ENCODE measurements at regions not wholly inside any gene's neighbourhood (a gene's known extent, or its start where the extent isn't known, plus 50 kb on each side); places are given as distances from the start of the nearest gene placed in this dataset.
"Not testable (repeated sequence)": the region's sequence is repeated elsewhere in the genome, so short reads cannot be mapped to it uniquely, and the experiment has no call there.

- H3K27me3 Mint-ChIP-seq: no peaks in the 10 kb centered on the region
- no peaks in the 10 kb centered on the region for H3K9me3 Mint-ChIP-seq
- H3K4me1 Mint-ChIP-seq: peaks cover 8% of the 10 kb centered on the region
- no peak overlapping the region for H3K4me3 Mint-ChIP-seq
- ATAC-seq (ENCODE audit: low read depth) (no peak), DNase-seq (ENCODE audit: low spot score in 2 of 2) (no peak)
- H3K36me3 Mint-ChIP-seq: no peaks in the 10 kb centered on the region
- no peak overlapping the region for H3K27ac Mint-ChIP-seq
Observed at GRCh38 chr10:3932597-3933375, 147.8 kb upstream of the KLF6 start.

DNA sequence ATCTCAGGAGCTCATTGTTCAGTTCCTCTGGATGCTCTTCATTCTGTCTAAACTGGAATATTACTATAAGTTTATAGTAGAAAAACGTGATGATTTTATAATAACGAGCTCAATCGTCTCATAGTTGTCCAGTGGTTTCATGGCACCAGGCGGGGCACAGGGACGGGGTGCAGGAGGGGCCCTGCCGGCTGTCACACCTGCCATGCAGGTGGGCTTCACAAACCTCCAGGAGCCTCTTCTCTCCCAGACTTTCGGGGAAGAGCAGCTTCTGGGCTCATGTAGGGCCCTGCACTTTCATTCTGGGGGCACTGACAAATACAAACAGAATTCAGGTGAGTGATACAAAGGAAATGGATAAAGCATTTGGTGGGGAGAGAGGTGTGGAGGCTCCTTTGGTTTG is 146.9 kb upstream of the KLF6 start:
- no peak for ATAC-seq (ENCODE audit: low read depth)
- Mint-ChIP-seq H3K27ac (no peak overlapping the region), H3K4me1 (peaks cover 8% of the 10 kb centered on the region)

GRCh38 chr10:3931224-3931623 is 146.2 kb upstream of the KLF6 start:
- H3K27ac Mint-ChIP-seq: no peak overlapping the region
- H3K4me1 Mint-ChIP-seq: peaks cover 8% of the 10 kb centered on the region
- no peak overlapping the region for H3K4me3 Mint-ChIP-seq

More for the DNA sequence above, 146.9 kb upstream of the KLF6 start:
- Mint-ChIP-seq H3K36me3 (no peaks in the 10 kb centered on the region), H3K9me3 (no peaks in the 10 kb centered on the region), H3K4me3 (no peak overlapping the region), H3K27me3 (peaks cover 3% of the 10 kb centered on the region)
- no peak for DNase-seq (ENCODE audit: low spot score in 2 of 2)

DNA sequence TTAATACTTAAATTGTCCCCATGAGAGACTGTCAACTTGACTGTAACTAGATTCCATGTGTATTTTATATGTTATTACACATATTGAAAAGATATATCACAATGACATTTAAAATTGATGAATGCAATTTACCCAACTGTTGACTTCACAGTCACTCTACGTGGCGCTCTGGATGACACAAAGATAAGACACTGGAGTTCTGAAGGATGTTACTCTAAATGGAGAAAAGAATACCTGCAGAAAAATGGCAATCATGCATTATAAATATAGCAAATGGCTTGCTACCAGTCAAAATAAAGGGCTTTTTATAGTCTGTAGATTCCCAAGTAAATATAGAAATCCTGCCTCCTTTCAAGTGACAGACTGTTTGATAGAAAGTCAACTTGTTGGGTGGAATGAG is 143.6 kb upstream of the KLF6 start:
- no peak overlapping the region for H3K27ac Mint-ChIP-seq
- no peak overlapping the region for H3K4me3 Mint-ChIP-seq
- ATAC-seq (ENCODE audit: low read depth) (no peak), DNase-seq (ENCODE audit: low spot score in 2 of 2) (no peak)
- peaks cover 3% of the 10 kb centered on the region for H3K27me3 Mint-ChIP-seq
- no peaks in the 10 kb centered on the region for H3K9me3 Mint-ChIP-seq
- H3K36me3 Mint-ChIP-seq: no peaks in the 10 kb centered on the region
- H3K4me1 Mint-ChIP-seq: no peaks in the 10 kb centered on the region

More at GRCh38 chr10:3931224-3931623, 146.2 kb upstream of the KLF6 start:
- Mint-ChIP-seq H3K9me3 (no peaks in the 10 kb centered on the region), H3K36me3 (no peaks in the 10 kb centered on the region), H3K27me3 (peaks cover 3% of the 10 kb centered on the region)
- DNase-seq (ENCODE audit: low spot score in 2 of 2): no peak
- ATAC-seq (ENCODE audit: low read depth): no peak

GRCh38 chr10:3928078-3928477 is 143.1 kb upstream of the KLF6 start:
- DNase-seq (ENCODE audit: low spot score in 2 of 2): no peak
- Mint-ChIP-seq H3K27me3 (peaks cover 3% of the 10 kb centered on the region), H3K4me3 (no peak overlapping the region), H3K27ac (no peak overlapping the region), H3K4me1 (no peaks in the 10 kb centered on the region), H3K9me3 (no peaks in the 10 kb centered on the region), H3K36me3 (no peaks in the 10 kb centered on the region)
- ATAC-seq (ENCODE audit: low read depth): no peak

DNA sequence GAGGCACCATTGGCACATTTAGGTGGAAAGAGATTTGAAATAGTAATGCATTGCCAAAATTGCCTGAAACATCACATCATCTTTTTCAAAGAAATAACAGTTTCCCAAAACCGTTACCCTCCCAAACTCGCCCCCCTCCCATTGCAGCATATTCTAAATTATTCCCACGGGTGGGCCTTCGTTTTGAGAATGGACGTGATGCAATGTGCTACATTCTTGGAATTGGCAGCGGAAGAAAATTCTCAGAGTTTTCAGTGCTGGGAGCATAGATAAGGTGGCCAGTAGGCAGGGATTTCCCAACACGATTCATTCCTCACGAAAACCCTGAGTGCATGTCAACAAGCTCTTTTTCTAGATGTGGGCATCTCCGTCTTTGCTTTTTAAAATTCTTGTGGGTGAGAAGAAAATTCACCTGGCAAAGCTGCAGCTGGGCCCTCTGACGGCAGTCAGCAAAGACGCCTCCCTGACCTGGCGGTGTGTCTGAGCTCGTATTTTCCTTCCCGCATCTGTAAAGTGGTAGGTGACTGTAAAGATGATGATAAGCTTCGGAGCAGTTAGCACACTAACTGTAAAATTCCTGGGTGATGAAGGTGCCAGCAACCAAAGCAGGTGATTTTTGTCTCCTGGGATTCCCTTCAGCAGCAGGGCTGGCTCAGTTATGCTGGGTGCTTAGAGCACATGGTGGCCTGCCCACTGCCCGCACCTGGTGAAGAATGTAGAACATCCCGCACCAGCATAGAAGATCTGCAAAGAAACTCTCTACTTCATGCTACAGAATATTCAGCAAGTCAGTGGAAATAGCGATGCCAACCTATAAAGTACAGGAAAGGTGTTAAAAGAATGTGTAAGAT is 141.9 kb upstream of the KLF6 start:
- no peak for DNase-seq (ENCODE audit: low spot score in 2 of 2)
- Mint-ChIP-seq H3K27me3 (peaks cover 3% of the 10 kb centered on the region), H3K4me1 (no peaks in the 10 kb centered on the region), H3K36me3 (no peaks in the 10 kb centered on the region), H3K4me3 (no peak overlapping the region), H3K27ac (no peak overlapping the region), H3K9me3 (no peaks in the 10 kb centered on the region)
- no peak for ATAC-seq (ENCODE audit: low read depth)

GRCh38 chr10:3926258-3926657 is 141.2 kb upstream of the KLF6 start:
- Mint-ChIP-seq H3K4me1 (no peaks in the 10 kb centered on the region), H3K27me3 (peaks cover 3% of the 10 kb centered on the region), H3K27ac (no peak overlapping the region), H3K36me3 (no peaks in the 10 kb centered on the region), H3K4me3 (no peak overlapping the region), H3K9me3 (no peaks in the 10 kb centered on the region)
- ATAC-seq (ENCODE audit: low read depth): no peak
- DNase-seq (ENCODE audit: low spot score in 2 of 2): no peak

GRCh38 chr10:3925184-3925583 is 140.2 kb upstream of the KLF6 start:
- H3K4me1 Mint-ChIP-seq: no peaks in the 10 kb centered on the region
- DNase-seq (ENCODE audit: low spot score in 2 of 2) (no peak), ATAC-seq (ENCODE audit: low read depth) (no peak)
- peaks cover 3% of the 10 kb centered on the region for H3K27me3 Mint-ChIP-seq
- H3K36me3 Mint-ChIP-seq: no peaks in the 10 kb centered on the region
- no peak overlapping the region for H3K27ac Mint-ChIP-seq
- no peaks in the 10 kb centered on the region for H3K9me3 Mint-ChIP-seq
- H3K4me3 Mint-ChIP-seq: no peak overlapping the region

DNA sequence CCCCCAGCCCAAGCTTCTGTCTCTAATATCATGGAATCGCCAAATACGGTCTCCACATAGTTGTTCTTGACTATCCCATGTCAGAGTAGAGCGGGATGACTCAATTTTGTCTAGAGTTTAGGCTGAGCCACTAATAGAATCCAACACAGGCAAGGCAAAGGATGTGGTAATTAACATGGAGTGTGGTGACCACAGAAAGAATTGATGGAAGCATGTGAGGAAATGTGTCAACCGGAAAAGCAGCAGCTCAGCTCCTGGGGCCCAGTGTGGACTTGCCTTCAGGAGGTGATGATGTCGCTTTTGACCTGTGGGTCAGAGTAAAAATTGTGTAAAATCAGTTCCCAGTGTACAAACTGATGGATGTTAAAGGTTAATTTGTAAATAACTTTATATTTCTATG is 139.3 kb upstream of the KLF6 start:
- H3K4me1 Mint-ChIP-seq: no peaks in the 10 kb centered on the region
- no peak for DNase-seq (ENCODE audit: low spot score in 2 of 2)
- no peak overlapping the region for H3K27ac Mint-ChIP-seq
- no peak for ATAC-seq (ENCODE audit: low read depth)
- H3K36me3 Mint-ChIP-seq: no peaks in the 10 kb centered on the region
- peaks cover 3% of the 10 kb centered on the region for H3K27me3 Mint-ChIP-seq
- no peaks in the 10 kb centered on the region for H3K9me3 Mint-ChIP-seq
- no peak overlapping the region for H3K4me3 Mint-ChIP-seq

DNA sequence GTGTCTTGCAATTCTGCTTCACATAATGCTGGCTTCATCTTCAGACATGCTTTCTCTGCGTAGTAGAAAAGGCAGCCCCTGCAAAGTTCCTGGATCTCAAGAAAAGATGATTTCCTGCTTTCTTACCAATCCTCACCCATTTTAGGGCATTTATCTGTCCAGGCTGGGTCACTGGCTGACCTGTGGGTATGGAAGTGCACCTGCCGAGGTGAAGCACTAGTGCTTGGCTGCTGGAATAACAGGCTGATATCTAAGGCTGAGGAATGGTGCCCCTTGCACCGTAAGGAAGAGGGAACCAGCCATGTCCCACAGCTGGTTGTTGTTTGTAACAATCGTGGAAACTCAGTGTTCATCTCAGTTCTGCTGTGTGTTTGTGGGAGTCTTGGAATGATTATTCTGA is 138.0 kb upstream of the KLF6 start:
- Mint-ChIP-seq H3K4me3 (no peak overlapping the region), H3K36me3 (no peaks in the 10 kb centered on the region), H3K27me3 (peaks cover 3% of the 10 kb centered on the region), H3K27ac (no peak overlapping the region), H3K4me1 (no peaks in the 10 kb centered on the region), H3K9me3 (peaks cover 2% of the 10 kb centered on the region)
- ATAC-seq (ENCODE audit: low read depth) (no peak), DNase-seq (ENCODE audit: low spot score in 2 of 2) (no peak)

DNA sequence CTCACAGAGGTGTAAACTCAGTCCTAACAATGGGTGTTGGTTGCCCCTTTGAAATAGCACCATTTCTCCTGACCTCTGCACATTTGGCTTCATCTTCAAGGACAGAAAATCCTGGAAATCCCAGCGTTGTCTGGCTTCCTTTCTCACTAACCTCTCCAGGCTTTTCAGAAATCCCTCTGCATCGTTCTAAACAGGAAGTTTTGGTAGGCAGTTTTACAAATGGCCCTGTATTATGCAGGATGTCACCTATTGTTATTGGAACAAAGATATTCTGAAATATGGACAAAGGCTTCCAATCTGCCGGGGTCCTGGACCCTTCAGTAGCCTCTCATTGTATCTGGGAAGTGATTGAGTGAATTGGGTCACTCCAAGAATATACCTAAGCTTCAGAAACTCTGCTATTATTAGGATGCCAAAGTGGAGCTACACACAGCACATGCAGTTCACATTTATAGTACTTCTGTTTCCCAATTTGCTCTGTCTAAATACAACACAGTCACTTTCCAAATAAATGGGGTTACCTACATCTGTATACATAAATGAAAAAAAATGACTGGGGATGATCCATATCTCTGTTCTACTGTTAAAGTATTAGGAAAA is 134.8 kb upstream of the KLF6 start:
- ATAC-seq (ENCODE audit: low read depth) (no peak), DNase-seq (ENCODE audit: low spot score in 2 of 2) (no peak)
- Mint-ChIP-seq H3K4me3 (no peak overlapping the region), H3K27me3 (no peaks in the 10 kb centered on the region), H3K9me3 (peaks cover 2% of the 10 kb centered on the region), H3K4me1 (no peaks in the 10 kb centered on the region), H3K27ac (no peak overlapping the region), H3K36me3 (no peaks in the 10 kb centered on the region)

- ATAC-seq (ENCODE audit: low read depth); H3K4me3 Mint-ChIP-seq; H3K4me1 Mint-ChIP-seq; H3K36me3 Mint-ChIP-seq; H3K9me3 Mint-ChIP-seq; H3K27ac Mint-ChIP-seq; DNase-seq (ENCODE audit: low spot score in 2 of 2); H3K27me3 Mint-ChIP-seq: not testable (repeated sequence)
Observed at GRCh38 chr10:3917392-3917791, 132.4 kb upstream of the KLF6 start.

DNA sequence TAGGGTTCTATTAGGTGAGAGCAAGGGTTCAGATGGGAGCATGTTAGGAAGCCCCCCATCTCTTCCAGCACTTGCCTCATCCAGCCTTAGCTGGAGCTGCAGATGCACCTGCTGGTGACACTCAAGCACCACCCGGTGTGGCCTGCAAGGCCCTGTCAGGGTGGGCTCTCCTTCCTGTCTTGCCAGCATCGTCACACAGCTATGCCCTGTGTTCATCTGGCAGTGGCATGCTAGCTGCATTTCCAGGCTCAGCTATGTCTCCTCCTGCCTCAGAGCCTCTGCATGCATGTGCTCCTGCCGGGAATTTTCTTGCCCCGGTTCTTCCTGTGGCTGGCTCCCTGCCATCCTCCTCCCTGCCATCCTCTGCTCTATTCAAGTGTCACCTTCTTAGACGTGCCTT is 129.7 kb upstream of the KLF6 start:
- no peaks in the 10 kb centered on the region for H3K4me1 Mint-ChIP-seq
- no peak overlapping the region for H3K4me3 Mint-ChIP-seq
- H3K27me3 Mint-ChIP-seq: no peaks in the 10 kb centered on the region
- peaks cover 2% of the 10 kb centered on the region for H3K9me3 Mint-ChIP-seq
- H3K36me3 Mint-ChIP-seq: no peaks in the 10 kb centered on the region
- DNase-seq (ENCODE audit: low spot score in 2 of 2) (no peak), ATAC-seq (ENCODE audit: low read depth) (no peak)
- no peak overlapping the region for H3K27ac Mint-ChIP-seq

GRCh38 chr10:3911713-3912442 is 126.9 kb upstream of the KLF6 start:
- H3K4me1 Mint-ChIP-seq: no peaks in the 10 kb centered on the region
- no peak overlapping the region for H3K4me3 Mint-ChIP-seq
- no peak overlapping the region for H3K27ac Mint-ChIP-seq
- no peaks in the 10 kb centered on the region for H3K9me3 Mint-ChIP-seq
- ATAC-seq (ENCODE audit: low read depth): no peak
- no peaks in the 10 kb centered on the region for H3K27me3 Mint-ChIP-seq
- H3K36me3 Mint-ChIP-seq: no peaks in the 10 kb centered on the region
- DNase-seq (ENCODE audit: low spot score in 2 of 2): no peak

Data from memory B cell (primary cell).